Peyer's patch (tissue), 4 donors: ENCODE measurements at regions not wholly inside any gene's neighbourhood (a gene's known extent, or its start where the extent isn't known, plus 50 kb on each side); places are given as distances from the start of the nearest gene placed in this dataset.

Experiments
- POLR2A ChIP-seq, 2 donors: fragments of 450-650 bp; IDR thresholded peaks; one replicate each; pipeline ENCODE4 v1.5.1; 2017; ENCODE audit warnings: antibody characterized with exemption in 2 of 2, mild to moderate bottlenecking in 2 of 2, moderate library complexity in 2 of 2
- TF ChIP-seq, protein P1 (sequence below), 6 experiments: fragments of 450-650 bp in 4 of 6; fragments of 200-600 bp in 2 of 6; sonication (generic) in 1 of 6; IDR thresholded peaks; one replicate each; pipeline ENCODE4 v1.5.1; 2017 to 2019; ENCODE audit warnings: antibody characterized with exemption in 6 of 6, mild to moderate bottlenecking in 3 of 6, moderate library complexity in 1 of 6

DNA sequence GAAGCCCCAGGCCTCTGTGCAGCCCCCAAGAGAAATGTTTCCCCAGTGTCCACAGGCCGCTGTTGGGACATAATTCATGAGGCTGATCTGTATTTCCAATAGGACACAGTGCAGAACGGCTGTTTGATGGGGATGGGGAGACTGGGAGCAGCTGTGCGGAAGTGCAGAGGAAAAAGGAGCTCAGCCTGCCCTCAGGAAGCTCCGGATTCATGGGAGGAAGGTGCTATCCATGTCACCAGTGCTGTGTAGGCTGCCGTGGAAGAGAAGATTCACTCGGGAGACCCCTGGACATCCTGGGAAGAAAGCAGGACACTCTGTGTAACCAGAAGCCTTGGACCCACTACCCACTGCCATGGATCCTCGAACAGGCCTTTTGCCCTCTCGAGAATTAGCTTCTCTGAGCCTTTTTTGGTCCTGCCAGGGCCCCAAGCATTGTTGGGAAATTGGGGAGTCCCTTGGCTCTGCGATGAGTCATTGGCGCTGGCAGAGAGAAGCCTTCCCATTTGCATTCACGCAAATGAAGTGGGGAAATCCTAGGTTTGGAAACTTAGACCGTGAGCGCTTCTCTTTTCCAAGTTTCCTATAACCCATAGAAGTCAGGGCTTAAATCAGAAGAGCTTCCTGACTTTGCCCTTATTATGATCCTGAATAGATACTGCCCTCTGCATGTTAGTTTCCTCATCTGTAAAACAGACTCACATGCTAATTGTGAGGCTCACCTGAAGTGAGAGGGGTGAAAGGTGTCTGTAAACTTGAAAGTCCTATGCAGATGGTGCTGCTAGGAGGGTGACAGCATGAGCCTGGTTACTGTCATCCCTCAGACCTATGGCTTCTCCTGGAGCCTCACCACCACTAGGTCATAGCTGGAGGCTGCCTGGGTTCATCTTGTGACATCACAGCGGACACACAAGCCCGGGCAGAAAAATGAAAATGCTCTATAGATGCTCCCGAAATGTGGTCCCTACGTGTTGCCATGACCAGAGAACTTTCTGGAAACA is 229.2 kb upstream of the B3GAT1 start:
- TF ChIP-seq, protein P1, sequence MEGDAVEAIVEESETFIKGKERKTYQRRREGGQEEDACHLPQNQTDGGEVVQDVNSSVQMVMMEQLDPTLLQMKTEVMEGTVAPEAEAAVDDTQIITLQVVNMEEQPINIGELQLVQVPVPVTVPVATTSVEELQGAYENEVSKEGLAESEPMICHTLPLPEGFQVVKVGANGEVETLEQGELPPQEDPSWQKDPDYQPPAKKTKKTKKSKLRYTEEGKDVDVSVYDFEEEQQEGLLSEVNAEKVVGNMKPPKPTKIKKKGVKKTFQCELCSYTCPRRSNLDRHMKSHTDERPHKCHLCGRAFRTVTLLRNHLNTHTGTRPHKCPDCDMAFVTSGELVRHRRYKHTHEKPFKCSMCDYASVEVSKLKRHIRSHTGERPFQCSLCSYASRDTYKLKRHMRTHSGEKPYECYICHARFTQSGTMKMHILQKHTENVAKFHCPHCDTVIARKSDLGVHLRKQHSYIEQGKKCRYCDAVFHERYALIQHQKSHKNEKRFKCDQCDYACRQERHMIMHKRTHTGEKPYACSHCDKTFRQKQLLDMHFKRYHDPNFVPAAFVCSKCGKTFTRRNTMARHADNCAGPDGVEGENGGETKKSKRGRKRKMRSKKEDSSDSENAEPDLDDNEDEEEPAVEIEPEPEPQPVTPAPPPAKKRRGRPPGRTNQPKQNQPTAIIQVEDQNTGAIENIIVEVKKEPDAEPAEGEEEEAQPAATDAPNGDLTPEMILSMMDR (IDR thresholded peaks at IDR 0.05), result no peak
- no peak for TF ChIP-seq POLR2A (IDR thresholded peaks at IDR 0.05)
